Kidney tubule cell (primary cell): ENCODE measurements at regions not wholly inside any gene's neighbourhood (a gene's known extent, or its start where the extent isn't known, plus 50 kb on each side); places are given as distances from the start of the nearest gene placed in this dataset.
"Not testable (repeated sequence)": the region's sequence is repeated elsewhere in the genome, so short reads cannot be mapped to it uniquely, and the experiment has no call there.

Experiments
- DNase-seq: peaks from one replicate; pipeline ENCODE4 v3.0.0-alpha.2; 2018; ENCODE audit warnings: low spot score

DNA sequence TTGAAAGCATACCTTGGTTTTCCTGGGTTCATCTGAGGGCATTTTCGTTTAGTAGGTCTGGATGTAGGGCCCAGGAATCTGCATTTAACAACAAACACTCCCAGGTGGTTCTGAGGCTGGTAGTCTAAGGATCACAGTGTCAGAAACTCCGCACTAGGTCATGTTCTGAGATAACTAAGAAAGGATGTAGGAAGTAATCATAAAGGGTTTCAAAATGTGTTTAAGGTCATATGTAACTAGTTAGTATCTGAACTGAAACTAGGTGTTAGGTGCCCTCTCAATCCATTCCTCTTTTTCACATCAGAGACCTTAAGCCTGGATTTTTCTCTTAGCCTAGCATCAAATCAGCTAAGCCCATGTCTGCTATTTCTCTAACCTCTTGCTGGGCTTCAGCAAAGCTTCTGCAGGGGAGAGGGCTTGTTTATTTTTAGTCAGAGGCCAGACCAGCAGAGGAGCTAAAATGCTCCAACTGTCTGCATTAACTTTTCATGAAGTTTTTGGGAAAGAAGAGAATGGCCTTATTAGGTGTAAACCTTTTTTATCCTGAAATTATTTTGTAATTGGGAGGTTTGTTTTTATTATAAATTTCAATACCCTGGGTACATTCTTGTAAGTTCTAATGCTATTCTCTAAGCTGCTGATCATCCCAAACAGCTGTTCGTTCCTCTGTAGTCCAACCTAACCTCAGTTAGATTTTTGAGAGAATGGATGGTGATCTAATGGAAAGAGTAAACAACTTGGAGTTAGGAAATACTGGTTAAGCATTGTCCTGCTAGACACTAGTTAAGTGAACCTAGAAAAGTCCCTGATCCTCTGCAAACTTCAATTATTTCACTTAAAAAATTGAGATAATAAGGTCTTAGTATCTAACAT, 262.8 kb upstream of the RFC3 start:
- DNase-seq, result no peak

DNA sequence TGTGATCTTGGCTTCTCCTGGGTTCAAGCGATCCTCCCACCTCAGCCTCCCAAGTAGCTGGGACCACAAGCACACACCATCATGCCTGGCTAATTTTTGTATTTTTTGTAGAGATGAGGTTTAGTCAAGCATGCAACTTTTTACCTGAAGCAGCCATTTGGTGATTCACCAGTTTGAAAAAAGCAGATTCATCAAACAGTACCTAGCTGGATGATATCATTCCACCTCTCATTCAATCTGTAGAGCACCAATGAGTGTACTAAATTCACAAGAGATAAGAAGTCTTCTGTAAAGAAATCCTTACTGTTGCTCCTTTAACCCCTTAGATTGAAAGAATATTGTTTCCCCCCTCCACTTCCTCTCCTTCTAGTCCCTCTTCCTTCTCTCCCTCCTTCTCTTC, 261.1 kb upstream of the RFC3 start:
- peak; percentile 74 for DNase-seq

GRCh38 chr13:33560726-33561125, 257.2 kb upstream of the RFC3 start:
- no peak for DNase-seq

DNA sequence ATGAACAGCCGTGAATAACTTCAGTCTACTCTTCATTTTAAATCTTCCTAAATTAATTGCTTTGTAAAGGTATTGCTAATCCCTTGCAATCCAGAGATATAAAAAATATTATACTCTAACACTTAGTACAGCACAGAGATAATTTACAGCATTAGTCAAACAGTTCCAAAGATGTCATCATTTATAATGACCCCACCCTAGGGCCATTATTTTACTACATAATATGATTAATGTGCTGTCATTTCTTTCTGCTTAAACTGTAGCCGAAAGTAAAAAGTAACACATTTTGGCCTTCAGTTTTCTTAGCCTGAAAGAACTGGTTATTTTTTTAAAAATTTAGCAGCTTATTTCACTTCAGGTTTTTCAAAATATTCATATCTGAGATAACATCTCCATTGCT, 256.3 kb upstream of the RFC3 start:
- no peak for DNase-seq

DNA sequence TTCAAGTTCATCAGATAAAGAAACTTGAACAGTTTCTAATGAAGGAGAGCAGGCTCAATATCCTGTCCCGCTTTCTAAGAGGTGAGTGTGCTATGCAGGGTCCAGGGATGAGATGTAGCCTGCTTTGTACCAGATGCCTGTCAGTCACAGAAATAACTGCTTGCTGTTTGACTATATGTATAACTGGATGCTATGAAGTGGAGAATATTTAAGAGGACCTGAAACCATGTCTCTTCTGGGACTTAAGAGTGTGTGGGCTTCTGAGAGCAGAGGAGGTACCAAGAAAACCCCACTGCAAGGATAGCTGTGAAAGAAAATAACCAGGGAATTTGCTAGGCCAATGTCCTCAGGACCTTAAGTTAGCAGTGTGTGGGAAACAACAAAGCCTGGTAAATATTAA, 246.3 kb upstream of the RFC3 start:
- DNase-seq, result no peak

DNA sequence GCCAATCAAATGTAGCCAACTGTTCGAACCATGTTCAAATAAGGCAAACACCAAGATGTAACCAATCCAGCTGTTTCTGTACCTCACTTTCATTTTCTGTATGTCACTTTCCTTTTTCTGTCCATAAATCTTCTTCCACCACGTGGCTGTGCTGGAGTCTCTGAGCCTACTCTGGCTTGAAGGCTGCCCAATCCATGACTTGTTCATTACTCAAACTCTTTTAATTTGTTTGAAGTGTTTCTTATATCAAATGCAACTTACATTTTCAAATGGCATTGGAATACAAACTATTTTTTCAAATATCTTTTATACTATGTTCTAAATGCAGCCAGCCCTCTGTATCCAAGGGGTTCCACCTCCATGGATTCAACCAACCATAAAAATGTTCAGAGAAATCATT, 245.6 kb upstream of the RFC3 start:
- DNase-seq, result not testable (repeated sequence)

DNA sequence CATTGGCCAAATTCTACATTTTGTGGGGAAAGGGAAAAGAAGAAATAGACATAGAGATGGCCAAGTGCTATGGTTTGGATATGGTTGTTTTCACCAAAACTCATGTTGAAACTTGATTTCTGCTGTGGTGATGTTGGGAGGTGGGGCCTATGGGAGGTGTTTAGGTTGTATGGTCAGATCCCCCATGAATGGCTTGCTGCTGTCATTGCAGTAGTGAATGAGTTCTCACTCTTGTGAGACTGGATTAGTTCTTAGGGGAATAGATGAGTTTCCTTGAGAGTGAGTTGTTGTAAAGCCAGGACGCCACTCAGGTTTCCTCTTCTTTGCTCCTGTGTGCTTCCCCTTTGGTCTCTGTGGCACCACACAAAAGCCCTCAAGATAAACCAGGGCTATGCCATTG, 242.6 kb upstream of the RFC3 start:
- DNase-seq, result no peak

DNA sequence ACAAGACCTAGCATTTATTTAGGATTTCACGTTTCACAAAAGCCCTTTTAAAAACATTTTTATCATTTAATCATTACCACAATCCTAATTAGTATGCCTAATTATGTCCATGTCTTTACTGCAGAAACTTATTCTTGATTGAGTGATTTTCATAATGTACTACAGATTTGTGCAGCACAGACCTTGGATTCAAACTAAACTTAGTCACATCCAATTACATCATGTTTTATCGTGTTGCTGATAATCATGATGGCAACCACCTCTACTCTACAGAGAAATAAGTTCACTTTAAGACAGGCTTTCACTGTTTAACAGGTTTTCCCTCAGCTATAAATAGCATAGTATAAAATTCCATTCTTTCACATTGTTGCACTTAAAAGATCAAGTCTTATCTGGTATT, 240.9 kb upstream of the RFC3 start:
- no peak for DNase-seq

DNA sequence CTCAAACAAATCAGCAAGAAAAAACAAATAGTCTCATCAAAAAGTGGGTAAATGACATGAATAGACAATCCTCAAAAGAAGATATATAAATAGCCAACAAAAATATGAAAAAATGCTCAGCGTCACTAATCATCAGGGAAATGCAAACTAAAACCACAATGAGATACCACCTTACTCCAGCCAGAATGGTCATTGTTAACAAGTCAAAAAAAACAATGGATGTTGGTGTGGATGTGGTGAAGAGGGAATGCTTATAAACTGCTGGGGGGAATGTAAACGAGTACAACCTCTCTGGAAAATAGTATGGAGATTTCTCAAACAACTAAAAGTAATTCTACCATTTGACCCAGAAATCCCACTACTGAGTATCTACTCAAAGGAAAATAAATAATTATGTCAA, 239.2 kb upstream of the RFC3 start:
- DNase-seq, result no peak

DNA sequence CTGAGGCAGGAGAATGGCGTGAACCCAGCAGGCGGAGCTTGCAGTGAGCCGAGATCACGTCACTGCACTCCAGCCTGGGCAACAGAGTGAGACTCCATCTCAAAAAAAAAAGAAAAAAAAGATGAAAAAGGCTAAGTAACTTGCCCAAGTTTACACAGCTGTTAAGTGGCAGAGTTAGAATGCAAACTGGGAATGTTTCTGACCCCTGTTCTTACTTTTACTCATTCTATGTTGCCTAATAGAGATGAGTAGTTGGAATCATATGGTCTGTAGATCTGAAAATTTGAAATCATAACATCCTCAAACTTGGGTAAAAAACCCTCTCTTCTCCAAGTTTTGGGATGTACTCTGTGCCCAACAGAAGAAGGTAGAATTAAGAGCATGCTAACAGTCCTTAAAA, 235.8 kb upstream of the RFC3 start:
- DNase-seq, result no peak

GRCh38 chr13:33583398-33583797, 234.6 kb upstream of the RFC3 start:
- DNase-seq, result no peak

GRCh38 chr13:33590936-33591335, 227.0 kb upstream of the RFC3 start:
- DNase-seq, result no peak

DNA sequence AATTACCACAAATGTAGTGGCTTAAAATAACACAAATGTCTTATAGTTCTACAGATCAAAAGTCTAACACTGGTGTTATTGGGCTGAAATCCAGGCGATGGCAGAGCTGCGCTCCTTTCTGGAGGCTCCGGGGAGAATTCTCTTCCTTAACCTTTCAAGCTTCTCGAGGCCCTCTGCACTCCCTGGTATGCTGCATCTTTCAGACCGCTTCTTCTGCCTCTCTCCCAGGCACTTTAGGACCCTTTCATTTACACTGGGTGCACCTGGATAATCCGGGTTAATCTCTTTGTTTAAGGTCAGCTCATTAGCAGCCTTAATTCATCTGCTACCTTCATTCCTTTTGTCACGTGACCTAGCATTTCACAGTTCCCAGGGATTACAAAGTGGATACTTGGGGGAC, 211.3 kb upstream of the RFC3 start:
- no peak for DNase-seq

DNA sequence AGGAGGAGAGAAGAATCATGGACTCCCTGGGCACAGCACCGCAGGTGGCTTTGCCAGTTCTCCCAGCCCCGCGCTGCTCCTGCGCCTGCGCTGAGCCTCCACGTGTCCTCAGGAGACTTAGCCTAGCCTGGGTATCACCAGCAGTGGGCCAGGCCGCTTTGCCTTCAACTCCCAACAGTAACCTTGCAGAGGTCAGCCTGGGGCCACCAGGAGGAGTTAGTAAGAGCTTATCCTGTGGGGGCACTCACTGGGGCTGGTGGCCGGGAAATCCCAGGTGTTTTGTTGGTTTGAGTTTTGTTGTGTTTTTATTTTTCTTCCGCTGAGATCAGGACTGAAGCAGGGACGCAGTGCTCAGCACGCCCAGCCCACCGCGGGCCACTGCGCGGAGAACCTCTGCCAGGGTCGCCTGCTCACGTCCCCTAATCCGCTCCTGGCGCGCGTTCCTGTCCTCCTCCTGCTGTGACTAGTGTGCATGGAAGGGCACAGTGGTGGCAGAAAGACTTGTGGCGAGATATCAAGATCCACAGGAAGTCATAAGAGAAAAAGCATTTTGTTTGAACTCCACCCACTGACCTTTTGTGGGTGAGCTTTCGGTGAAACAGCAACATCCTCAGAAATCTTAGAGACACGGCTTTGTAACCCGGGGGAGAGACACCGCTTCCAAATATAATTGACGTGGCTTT, 207.4 kb upstream of the RFC3 start:
- DNase-seq, result peak; percentile 74

- peak; percentile 66 for DNase-seq
Observed at GRCh38 chr13:33611121-33611805, 206.7 kb upstream of the RFC3 start.

DNA sequence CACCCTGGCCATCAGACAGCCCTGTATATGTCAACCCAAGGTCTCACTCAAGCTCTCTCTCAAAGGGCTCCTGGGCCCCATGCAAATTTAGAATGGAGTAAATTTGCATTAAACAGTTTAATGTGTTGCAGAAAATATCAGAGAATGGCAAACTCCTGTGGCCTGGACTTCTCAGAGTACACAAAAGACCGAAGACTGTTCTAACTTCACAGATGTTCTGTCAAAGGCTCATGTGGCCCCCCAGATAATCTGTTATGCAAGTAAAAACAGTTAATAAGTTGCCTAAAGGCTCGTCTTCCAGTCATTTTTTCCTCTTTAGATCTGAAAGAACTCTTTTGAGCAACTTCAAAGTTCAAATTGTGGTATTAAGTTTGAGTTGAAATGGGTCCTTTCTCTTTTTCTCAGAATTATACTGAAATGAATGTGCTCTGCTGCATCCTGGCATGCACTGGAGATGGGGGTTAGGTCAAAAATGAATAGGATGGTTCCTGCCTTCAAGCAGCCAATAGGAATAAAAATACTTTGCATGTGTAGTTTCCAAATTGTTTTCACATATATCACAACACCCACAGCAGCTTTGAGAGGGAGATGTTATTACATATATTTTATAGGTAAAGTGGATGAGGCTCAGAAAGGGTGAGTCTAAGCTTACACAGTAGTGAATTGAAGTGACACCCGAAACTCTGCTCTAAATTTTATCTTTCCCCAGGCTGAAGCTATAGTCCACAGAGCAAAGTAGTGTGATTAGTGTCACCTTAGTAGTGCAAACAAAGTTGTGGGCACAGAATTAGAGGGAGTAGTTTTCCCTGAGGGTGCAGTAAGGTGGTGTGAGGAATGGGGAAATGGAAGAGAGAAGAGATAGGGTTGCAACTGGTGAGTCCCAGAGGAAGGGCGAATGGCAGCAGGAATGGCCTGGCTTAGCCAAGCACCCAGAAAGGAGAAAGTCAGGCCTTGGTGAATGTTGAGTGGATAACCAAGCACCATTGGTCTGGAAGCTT, 205.0 kb upstream of the RFC3 start:
- no peak for DNase-seq

GRCh38 chr13:33615436-33615835, 202.5 kb upstream of the RFC3 start:
- no peak for DNase-seq

GRCh38 chr13:33616130-33616529, 201.8 kb upstream of the RFC3 start:
- DNase-seq, result no peak

DNA sequence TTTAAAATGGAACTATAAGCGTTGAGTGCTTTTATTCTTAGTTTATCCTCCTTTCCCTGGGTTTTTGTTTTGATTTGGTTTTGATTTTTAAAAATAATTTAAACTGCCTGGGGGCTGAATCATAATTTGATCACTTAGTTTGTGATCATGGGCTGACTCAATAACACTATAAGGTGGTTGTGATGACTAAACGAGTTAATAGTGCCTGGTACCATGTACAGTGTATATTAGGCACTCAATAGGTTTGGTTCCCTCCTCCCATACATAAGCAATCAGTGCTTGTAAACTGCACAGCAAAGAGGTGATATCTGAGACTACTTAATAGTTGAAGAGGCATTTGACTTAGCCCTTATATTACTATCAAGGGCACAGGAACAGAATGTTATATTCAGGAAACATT, 200.9 kb upstream of the RFC3 start:
- no peak for DNase-seq

- no peak for DNase-seq
Observed at GRCh38 chr13:33624253-33624652, 193.7 kb upstream of the RFC3 start.

- no peak for DNase-seq
Observed at GRCh38 chr13:33624740-33625139, 193.2 kb upstream of the RFC3 start.

DNA sequence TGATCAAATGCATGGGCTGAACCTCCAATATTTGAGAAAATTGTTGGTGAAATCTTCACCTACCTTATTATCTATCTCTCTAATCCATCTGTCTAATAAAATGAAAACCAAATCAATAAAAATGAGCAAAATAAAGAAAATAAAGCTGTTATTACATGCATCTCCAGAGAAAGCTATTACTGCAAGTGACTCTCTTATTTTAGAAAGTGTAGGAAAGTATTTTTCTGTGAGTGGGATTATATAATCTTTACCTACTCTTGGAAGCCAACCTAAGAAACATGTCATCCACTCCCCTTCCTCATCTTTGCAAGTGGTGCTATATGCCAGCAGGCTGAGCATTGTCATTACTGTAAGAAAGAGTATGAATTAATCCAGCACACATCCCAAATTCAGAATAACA, 191.5 kb upstream of the RFC3 start:
- no peak for DNase-seq
